Upper lobe of left lung (tissue), 6 donors: ENCODE measurements at regions not wholly inside any gene's neighbourhood (a gene's known extent, or its start where the extent isn't known, plus 50 kb on each side); places are given as distances from the start of the nearest gene placed in this dataset.

Source experiments
- ATAC-seq, 2 donors: fragments of 200-7000 bp; cut with Tn5 transposase; one replicate each; pipeline ENCODE4 v1.9.1; 2022; ENCODE audit warnings: mild to moderate bottlenecking in 2 of 2, moderate library complexity in 2 of 2; ENCODE audit not compliant: low FRiP score in 2 of 2
- DNase-seq, 2 donors: peaks; one replicate each; pipeline ENCODE4 v3.0.0-alpha.2; 2019 to 2020
- H3K27ac ChIP-seq, 4 donors: fragments of 200-600 bp; sonication (generic); one replicate each; pipeline ENCODE4 v1.5.1; 2016 to 2019
- H3K27me3 ChIP-seq, 4 donors: fragments of 200-600 bp; sonication (generic); one replicate each; pipeline ENCODE4 v1.5.1; 2017 to 2019
- H3K36me3 ChIP-seq, 4 donors: fragments of 200-600 bp; sonication (generic); one replicate each; pipeline ENCODE4 v1.5.1; 2016 to 2019
- H3K4me1 ChIP-seq, 4 donors: fragments of 200-600 bp; sonication (generic); one replicate each; pipeline ENCODE4 v1.5.1; 2018 to 2019
- H3K4me3 ChIP-seq, 4 donors: fragments of 200-600 bp; sonication (generic); one replicate each; pipeline ENCODE4 v1.5.1; 2017 to 2019; ENCODE audit warnings: mild to moderate bottlenecking in 2 of 4, moderate library complexity in 1 of 4
- H3K9me3 ChIP-seq, 4 donors: fragments of 200-600 bp; sonication (generic); one replicate each; pipeline ENCODE4 v1.5.1; 2018 to 2019
- CTCF ChIP-seq, 6 experiments: fragments of 450-650 bp in 4 of 6; fragments of 200-600 bp in 2 of 6; sonication (generic) in 2 of 6; IDR thresholded peaks; one replicate each; pipeline ENCODE4 v1.5.1; 2016 to 2019; ENCODE audit warnings: antibody characterized with exemption in 6 of 6
- EP300 ChIP-seq, 4 donors: sonication (generic); formaldehyde crosslinking; IDR thresholded peaks; one replicate each; pipeline ENCODE4 v1.5.1; 2017; ENCODE audit warnings: antibody characterized with exemption in 4 of 4, control low read depth in 2 of 4
- POLR2A ChIP-seq, 4 donors: fragments of 450-650 bp; IDR thresholded peaks; one replicate each; pipeline ENCODE4 v1.5.1; 2016 to 2017; ENCODE audit warnings: antibody characterized with exemption in 4 of 4, mild to moderate bottlenecking in 2 of 4
- POLR2AphosphoS5 ChIP-seq, 2 donors: sonication (generic); formaldehyde crosslinking; IDR thresholded peaks; one replicate each; pipeline ENCODE4 v1.5.1; 2017; ENCODE audit warnings: antibody characterized with exemption in 2 of 2
- WGBS, 2 donors: methylation state at CpG; one replicate each; pipeline ENCODE4 v1.1.5; 2017 to 2018; 5-methylcytosine and 5-hydroxymethylcytosine counted together
- donor health status: DM: no; HTN: no; CAD: no; lungs with moderate emphysema.
- donor health status: DM: no; HTN: yes; CAD: no; lungs with severe emphysema.

- Histone ChIP-seq H3K27me3 (no peaks in the 10 kb centered on the region), H3K4me3 (no peak overlapping the region), H3K4me1 (no peaks in the 10 kb centered on the region), H3K36me3 (no peaks in the 10 kb centered on the region), H3K9me3 (no peaks in the 10 kb centered on the region), H3K27ac (no peak overlapping the region)
- TF ChIP-seq CTCF (IDR thresholded peaks at IDR 0.05) (no peak), POLR2A (IDR thresholded peaks at IDR 0.05) (no peak), EP300 (IDR thresholded peaks at IDR 0.05) (no peak), POLR2AphosphoS5 (IDR thresholded peaks at IDR 0.05) (no peak)
- no peak for DNase-seq
- WGBS, 2 donors: 91 to 92% methylated on average over 4 of the region's 4 CpGs
- ATAC-seq: no peak
These were observed 243.7 kb downstream of the FOXO1 start for GRCh38 chr13:40422588-40423235.

DNA sequence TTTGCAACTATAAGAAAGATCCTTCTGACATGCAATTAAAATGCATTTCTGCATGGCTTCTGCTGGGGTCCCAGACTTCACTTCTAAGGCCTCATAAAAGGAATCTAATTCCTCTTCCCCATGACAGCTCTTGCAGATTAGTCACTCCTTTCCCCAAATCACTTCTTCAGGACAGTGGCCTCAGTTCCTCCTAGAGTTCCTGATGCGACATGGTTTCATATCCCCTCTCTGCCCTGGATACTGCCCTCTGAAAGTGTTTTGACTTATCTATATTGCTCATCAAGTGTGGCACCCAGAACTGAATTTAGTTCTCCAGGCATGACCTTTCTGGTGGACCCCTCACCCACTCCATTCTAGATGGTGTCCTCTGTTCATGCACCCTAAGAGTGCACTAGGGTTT is 238.1 kb downstream of the FOXO1 start:
- Histone ChIP-seq H3K36me3 (no peaks in the 10 kb centered on the region), H3K27ac (no peak overlapping the region), H3K4me1 (no peaks in the 10 kb centered on the region), H3K4me3 (no peak overlapping the region), H3K9me3 (no peaks in the 10 kb centered on the region), H3K27me3 (no peaks in the 10 kb centered on the region)
- 67 to 100% methylated on average over 1 of the region's 1 CpG for WGBS, 2 donors
- TF ChIP-seq POLR2AphosphoS5 (IDR thresholded peaks at IDR 0.05): no peak
- no peak for TF ChIP-seq POLR2A (IDR thresholded peaks at IDR 0.05)
- TF ChIP-seq EP300 (IDR thresholded peaks at IDR 0.05): no peak
- no peak for TF ChIP-seq CTCF (IDR thresholded peaks at IDR 0.05)
- ATAC-seq: peak in 1 of 2 donors; percentile 64
- DNase-seq: no peak

- ATAC-seq: no peak
These were observed 236.5 kb downstream of the FOXO1 start for GRCh38 chr13:40429706-40430545.

DNA sequence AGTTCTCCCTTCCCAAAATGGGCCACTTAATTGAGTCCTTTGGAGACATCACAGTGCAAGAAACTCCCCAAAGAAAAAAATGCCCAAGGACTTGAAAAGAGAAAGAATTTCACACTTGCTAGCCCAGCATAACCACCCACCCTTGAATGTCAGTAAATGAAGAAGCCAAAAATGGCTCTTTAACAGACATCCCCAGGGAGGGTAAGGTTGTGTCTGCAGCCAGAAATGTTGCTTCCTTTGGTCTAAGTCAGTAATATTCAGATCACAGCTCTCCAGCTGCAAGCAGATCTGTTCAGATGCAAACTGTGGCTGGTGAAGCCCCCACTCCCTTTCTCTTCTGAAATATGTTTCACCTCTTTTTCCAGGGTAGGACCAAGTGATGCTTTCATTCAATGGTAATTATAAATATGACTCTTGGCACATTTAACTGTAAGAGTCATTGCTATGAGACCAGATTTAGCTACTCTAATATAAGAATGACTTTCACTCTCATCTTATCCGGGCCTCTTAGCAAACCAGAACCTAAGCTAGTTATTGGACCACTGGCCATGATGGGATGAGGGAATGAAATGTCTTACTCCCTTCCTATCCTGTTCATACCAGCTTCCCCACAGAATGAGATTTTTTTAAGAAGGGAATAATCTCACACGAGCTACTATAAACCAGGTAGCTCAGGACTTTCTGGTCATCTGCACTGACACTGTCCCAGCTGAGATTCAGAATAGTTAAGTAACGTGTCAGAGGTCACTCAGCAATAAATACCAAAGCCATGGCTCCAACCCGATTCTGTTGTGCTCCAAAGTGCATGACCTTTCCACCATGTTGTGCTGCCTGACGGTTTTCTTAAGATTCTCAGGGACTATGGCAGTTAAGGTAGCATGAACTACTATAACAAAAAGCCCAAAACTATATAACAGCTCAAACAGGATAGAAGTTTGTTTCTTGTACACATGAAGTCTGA is 234.1 kb downstream of the FOXO1 start:
- no peak for DNase-seq

More at GRCh38 chr13:40429706-40430545, 236.5 kb downstream of the FOXO1 start:
- no peak for DNase-seq
- H3K9me3 ChIP-seq: no peaks in the 10 kb centered on the region
- H3K4me3 ChIP-seq: no peak overlapping the region
- no peak overlapping the region for H3K27ac ChIP-seq
- H3K36me3 ChIP-seq: no peaks in the 10 kb centered on the region
- 89 to 94% methylated on average over 10 of the region's 10 CpGs for WGBS, 2 donors
- TF ChIP-seq EP300 (IDR thresholded peaks at IDR 0.05) (no peak), CTCF (IDR thresholded peaks at IDR 0.05) (no peak), POLR2A (IDR thresholded peaks at IDR 0.05) (no peak), POLR2AphosphoS5 (IDR thresholded peaks at IDR 0.05) (no peak)
- no peaks in the 10 kb centered on the region for H3K27me3 ChIP-seq
- H3K4me1 ChIP-seq: no peaks in the 10 kb centered on the region

More for the DNA sequence above, 234.1 kb downstream of the FOXO1 start:
- TF ChIP-seq EP300 (IDR thresholded peaks at IDR 0.05) (no peak), CTCF (IDR thresholded peaks at IDR 0.05) (no peak), POLR2AphosphoS5 (IDR thresholded peaks at IDR 0.05) (no peak), POLR2A (IDR thresholded peaks at IDR 0.05) (no peak)
- no peaks in the 10 kb centered on the region for H3K4me1 ChIP-seq
- H3K36me3 ChIP-seq: no peaks in the 10 kb centered on the region
- H3K9me3 ChIP-seq: no peaks in the 10 kb centered on the region
- WGBS, 2 donors: 81 to 94% methylated on average over 5 of the region's 5 CpGs
- ATAC-seq: no peak
- H3K27ac ChIP-seq: no peak overlapping the region
- no peak overlapping the region for H3K4me3 ChIP-seq
- H3K27me3 ChIP-seq: no peaks in the 10 kb centered on the region
